ENCODE measurements at regions not wholly inside any gene's neighbourhood (a gene's known extent, or its start where the extent isn't known, plus 50 kb on each side); places are given as distances from the start of the nearest gene placed in this dataset.
A peak's percentile ranks its signal among the peaks of the same experiment; 100 is the strongest.

- TF ChIP-seq HNRNPUL1 (IDR thresholded peaks at IDR 0.05; ENCODE audit: low read depth, low read length), result no peak
Measured at GRCh38 chr1:221608835-221609320, 133.0 kb downstream of the DUSP10 start (continued).

- in situ Hi-C loops (cut with HindIII; ENCODE audit: extremely low pct_ligation_motif_present, low pct_unique_long_range_greater_than_20kb) (no loop called here), intact Hi-C loops (cut with micrococcal nuclease; ENCODE audit: unreplicated experiment) (no loop called here)
- no peak overlapping the region for H3K9ac ChIP-seq (ENCODE audit: insufficient read depth, low read depth, low read length)
- DNase-seq (ENCODE audit: low spot score) (no peak), ATAC-seq (no peak), FAIRE-seq (no peak)
- no peaks in the 10 kb centered on the region for H3K4me1 ChIP-seq (ENCODE audit: insufficient read depth, low read length)
- no peaks in the 10 kb centered on the region for H3K36me3 ChIP-seq (replicated peaks in 1 of 2; ENCODE audit: control insufficient read depth in 1 of 2, insufficient read depth in 2 of 2, low read length in 2 of 2)
- no peak overlapping the region for H3K4me3 ChIP-seq (replicated peaks in 1 of 3; ENCODE audit: insufficient read depth in 1 of 3, low read depth in 2 of 3, low read length in 3 of 3)
- no peaks in the 10 kb centered on the region for H3K9me3 ChIP-seq (ENCODE audit: low read length)
- WGBS (ENCODE audit: low lambda C conversion rate), result 43% methylated on average over 2 of the region's 2 CpGs
- ChIA-PET POLR2A (no interaction called here), CTCF (ENCODE audit: low intra/inter-chr PET ratio, low total read pairs) (no interaction called here)
- TF ChIP-seq GATAD1 (CRISPR knock-in tag; IDR thresholded peaks at IDR 0.05), result no peak
- no peak for TF ChIP-seq ZSCAN9 (CRISPR knock-in tag; IDR thresholded peaks at IDR 0.05; ENCODE audit: borderline replicate concordance)
- TF ChIP-seq ZNF780A (CRISPR knock-in tag; IDR thresholded peaks at IDR 0.05), result no peak
- no peak for TF ChIP-seq ZNF615 (CRISPR knock-in tag; IDR thresholded peaks at IDR 0.05; ENCODE audit: borderline replicate concordance)
- BruUV-seq (replicated peaks), result no TSS peak
- H3K27ac ChIP-seq (ENCODE audit: extremely low read length, insufficient read depth, low read length), result no peak overlapping the region
- no peaks in the 10 kb centered on the region for H3K79me2 ChIP-seq (ENCODE audit: insufficient read depth, low read length)
- no peaks in the 10 kb centered on the region for H4K20me1 ChIP-seq (ENCODE audit: insufficient read depth, low read length)
- H3K27me3 ChIP-seq (ENCODE audit: control insufficient read depth in 1 of 2, insufficient read depth in 2 of 2, low read length in 2 of 2), result no peaks in the 10 kb centered on the region
- H2AFZ ChIP-seq (ENCODE audit: low read length), result no peak overlapping the region
- no peak overlapping the region for H3K4me2 ChIP-seq (ENCODE audit: low read depth, low read length)
Measured at GRCh38 chr1:221611656-221612046, 130.2 kb downstream of the DUSP10 start.

GRCh38 chr1:221612047-221612777, 129.7 kb downstream of the DUSP10 start:
- no peak overlapping the region for H3K27ac ChIP-seq (ENCODE audit: extremely low read length, insufficient read depth, low read length)

More at GRCh38 chr1:221612047-221612777, 129.7 kb downstream of the DUSP10 start:
- ChIA-PET POLR2A (no interaction called here), CTCF (ENCODE audit: low intra/inter-chr PET ratio, low total read pairs) (no interaction called here)
- intact Hi-C loops (cut with micrococcal nuclease; ENCODE audit: unreplicated experiment) (no loop called here), in situ Hi-C loops (cut with HindIII; ENCODE audit: extremely low pct_ligation_motif_present, low pct_unique_long_range_greater_than_20kb) (no loop called here)
- no TSS peak for BruUV-seq (replicated peaks)
- Histone ChIP-seq H3K9me3 (ENCODE audit: low read length) (no peaks in the 10 kb centered on the region), H2AFZ (ENCODE audit: low read length) (no peak overlapping the region), H4K20me1 (ENCODE audit: insufficient read depth, low read length) (no peaks in the 10 kb centered on the region), H3K9ac (ENCODE audit: insufficient read depth, low read depth, low read length) (no peak overlapping the region), H3K4me1 (ENCODE audit: insufficient read depth, low read length) (no peaks in the 10 kb centered on the region), H3K4me3 (replicated peaks in 1 of 3; ENCODE audit: insufficient read depth in 1 of 3, low read depth in 2 of 3, low read length in 3 of 3) (no peak overlapping the region), H3K4me2 (ENCODE audit: low read depth, low read length) (no peak overlapping the region), H3K27me3 (ENCODE audit: control insufficient read depth in 1 of 2, insufficient read depth in 2 of 2, low read length in 2 of 2) (no peaks in the 10 kb centered on the region), H3K36me3 (replicated peaks in 1 of 2; ENCODE audit: control insufficient read depth in 1 of 2, insufficient read depth in 2 of 2, low read length in 2 of 2) (no peaks in the 10 kb centered on the region), H3K79me2 (ENCODE audit: insufficient read depth, low read length) (no peaks in the 10 kb centered on the region)
- FAIRE-seq (no peak), ATAC-seq (no peak), DNase-seq (ENCODE audit: low spot score) (no peak)
- WGBS (ENCODE audit: low lambda C conversion rate), result 20% methylated on average over 5 of the region's 5 CpGs
- TF ChIP-seq FOSL2 (CRISPR knock-in tag; IDR thresholded peaks at IDR 0.05), result 0 out of 2 replicates have a peak, but pooled peaks have one; percentile 15
- TF ChIP-seq NRL (CRISPR knock-in tag; IDR thresholded peaks at IDR 0.05; ENCODE audit: borderline replicate concordance), result no peak

All from HepG2 (cell line).